Endothelial cell (in vitro differentiated cells): ENCODE measurements at regions not wholly inside any gene's neighbourhood (a gene's known extent, or its start where the extent isn't known, plus 50 kb on each side); places are given as distances from the start of the nearest gene placed in this dataset.

Source experiments
- DNase-seq: peaks from one replicate; pipeline ENCODE4 v3.0.0; 2021; ENCODE audit warnings: low spot score
- H3K27ac Mint-ChIP-seq: one replicate; pipeline ENCODE4 v1.8.0; 2021; ENCODE audit warnings: mixed read lengths, inconsistent platforms; ENCODE audit not compliant: unreplicated experiment
- H3K27me3 Mint-ChIP-seq: one replicate; pipeline ENCODE4 v1.8.0; 2021; ENCODE audit warnings: mild to moderate bottlenecking, moderate library complexity, mixed read lengths, inconsistent platforms; ENCODE audit not compliant: unreplicated experiment
- H3K36me3 Mint-ChIP-seq: one replicate; pipeline ENCODE4 v1.8.0; 2021; ENCODE audit warnings: mild to moderate bottlenecking, low read depth, mixed read lengths, inconsistent platforms; ENCODE audit not compliant: unreplicated experiment
- H3K4me1 Mint-ChIP-seq: one replicate; pipeline ENCODE4 v1.8.0; 2021; ENCODE audit warnings: mild to moderate bottlenecking, mixed read lengths, inconsistent platforms; ENCODE audit not compliant: unreplicated experiment
- H3K4me3 Mint-ChIP-seq: one replicate; pipeline ENCODE4 v1.8.0; 2021; ENCODE audit warnings: mild to moderate bottlenecking, mixed read lengths, inconsistent platforms; ENCODE audit not compliant: unreplicated experiment
- H3K9me3 Mint-ChIP-seq: one replicate; pipeline ENCODE4 v1.8.0; 2021; ENCODE audit warnings: mixed read lengths, inconsistent platforms; ENCODE audit not compliant: unreplicated experiment
- TF ChIP-seq, protein P1 (sequence below): fragments of 200-600 bp; sonication (generic); IDR thresholded peaks from one replicate; pipeline ENCODE4 v1.5.0; 2021; ENCODE audit warnings: antibody characterized with exemption; ENCODE audit not compliant: unreplicated experiment

DNA sequence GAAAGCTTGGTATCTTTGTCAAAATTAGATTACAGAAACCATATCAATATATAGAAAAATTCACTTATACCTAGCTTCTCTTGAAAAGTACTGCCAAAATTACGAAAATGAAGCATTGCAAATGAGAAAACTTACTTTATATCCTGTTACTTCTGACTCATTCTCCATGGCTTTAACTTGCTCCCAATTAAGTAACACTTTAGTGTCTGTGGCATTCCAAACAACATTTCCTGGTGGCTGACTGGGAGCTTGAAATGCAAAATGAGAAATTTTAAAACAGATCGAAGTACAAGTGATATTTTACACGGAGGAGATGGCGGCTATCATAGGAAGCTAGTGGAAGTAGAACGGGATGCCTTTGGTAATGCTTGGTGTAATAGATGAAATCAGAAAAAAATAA is 347.3 kb downstream of the CNTN3 start:
- TF ChIP-seq, protein P1, sequence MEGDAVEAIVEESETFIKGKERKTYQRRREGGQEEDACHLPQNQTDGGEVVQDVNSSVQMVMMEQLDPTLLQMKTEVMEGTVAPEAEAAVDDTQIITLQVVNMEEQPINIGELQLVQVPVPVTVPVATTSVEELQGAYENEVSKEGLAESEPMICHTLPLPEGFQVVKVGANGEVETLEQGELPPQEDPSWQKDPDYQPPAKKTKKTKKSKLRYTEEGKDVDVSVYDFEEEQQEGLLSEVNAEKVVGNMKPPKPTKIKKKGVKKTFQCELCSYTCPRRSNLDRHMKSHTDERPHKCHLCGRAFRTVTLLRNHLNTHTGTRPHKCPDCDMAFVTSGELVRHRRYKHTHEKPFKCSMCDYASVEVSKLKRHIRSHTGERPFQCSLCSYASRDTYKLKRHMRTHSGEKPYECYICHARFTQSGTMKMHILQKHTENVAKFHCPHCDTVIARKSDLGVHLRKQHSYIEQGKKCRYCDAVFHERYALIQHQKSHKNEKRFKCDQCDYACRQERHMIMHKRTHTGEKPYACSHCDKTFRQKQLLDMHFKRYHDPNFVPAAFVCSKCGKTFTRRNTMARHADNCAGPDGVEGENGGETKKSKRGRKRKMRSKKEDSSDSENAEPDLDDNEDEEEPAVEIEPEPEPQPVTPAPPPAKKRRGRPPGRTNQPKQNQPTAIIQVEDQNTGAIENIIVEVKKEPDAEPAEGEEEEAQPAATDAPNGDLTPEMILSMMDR, result no peak
- no peaks in the 10 kb centered on the region for H3K27me3 Mint-ChIP-seq
- no peak for DNase-seq
- H3K4me3 Mint-ChIP-seq, result no peak overlapping the region
- no peaks in the 10 kb centered on the region for H3K9me3 Mint-ChIP-seq
- H3K36me3 Mint-ChIP-seq, result no peaks in the 10 kb centered on the region
- H3K27ac Mint-ChIP-seq, result no peak overlapping the region
- H3K4me1 Mint-ChIP-seq, result peaks cover 2% of the 10 kb centered on the region

DNA sequence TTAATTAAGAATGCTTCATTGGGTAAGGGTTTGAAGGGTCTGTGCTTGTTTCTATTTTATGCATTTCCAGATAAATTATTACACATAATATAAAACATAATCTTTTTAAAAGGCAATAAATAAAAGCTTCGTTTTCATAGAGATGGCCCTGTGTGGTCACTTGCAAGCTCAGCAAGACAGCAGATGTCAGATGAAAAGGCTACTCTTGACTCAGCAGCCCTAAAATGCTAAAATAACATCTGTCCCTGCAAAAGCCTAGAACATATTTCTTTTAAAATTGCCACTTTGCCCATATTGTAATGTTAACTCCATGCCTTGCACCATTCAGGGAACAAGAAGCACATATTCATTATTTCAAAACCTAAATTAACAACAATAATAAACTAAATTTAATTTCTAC is 349.4 kb downstream of the CNTN3 start:
- Mint-ChIP-seq H3K9me3 (no peaks in the 10 kb centered on the region), H3K27me3 (no peaks in the 10 kb centered on the region), H3K27ac (no peak overlapping the region), H3K4me3 (no peak overlapping the region), H3K36me3 (no peaks in the 10 kb centered on the region), H3K4me1 (peaks cover 2% of the 10 kb centered on the region)
- no peak for DNase-seq
- TF ChIP-seq, protein P1, result no peak

DNA sequence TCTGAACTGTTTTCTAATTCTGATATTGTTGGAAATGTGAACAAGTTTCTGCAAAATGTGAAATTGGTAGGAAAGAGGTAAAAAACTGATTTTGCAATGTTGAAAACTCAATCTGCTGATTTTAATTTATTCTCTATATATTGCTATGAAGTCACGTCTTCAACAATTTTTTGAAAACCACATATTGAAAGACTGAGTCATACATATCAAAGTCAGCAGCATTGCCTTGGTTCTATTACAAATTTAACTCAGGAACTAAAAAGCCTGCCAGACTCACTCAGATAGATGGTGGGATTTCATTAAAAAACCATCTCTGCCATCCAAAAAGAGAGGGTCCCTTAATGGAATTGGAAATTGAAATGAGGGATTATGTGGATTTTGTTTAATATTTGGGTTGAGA is 351.4 kb downstream of the CNTN3 start:
- Mint-ChIP-seq H3K9me3 (no peaks in the 10 kb centered on the region), H3K36me3 (no peaks in the 10 kb centered on the region), H3K27me3 (no peaks in the 10 kb centered on the region), H3K4me3 (no peak overlapping the region), H3K27ac (no peak overlapping the region), H3K4me1 (peaks cover 2% of the 10 kb centered on the region)
- TF ChIP-seq, protein P1, result no peak
- DNase-seq, result no peak

DNA sequence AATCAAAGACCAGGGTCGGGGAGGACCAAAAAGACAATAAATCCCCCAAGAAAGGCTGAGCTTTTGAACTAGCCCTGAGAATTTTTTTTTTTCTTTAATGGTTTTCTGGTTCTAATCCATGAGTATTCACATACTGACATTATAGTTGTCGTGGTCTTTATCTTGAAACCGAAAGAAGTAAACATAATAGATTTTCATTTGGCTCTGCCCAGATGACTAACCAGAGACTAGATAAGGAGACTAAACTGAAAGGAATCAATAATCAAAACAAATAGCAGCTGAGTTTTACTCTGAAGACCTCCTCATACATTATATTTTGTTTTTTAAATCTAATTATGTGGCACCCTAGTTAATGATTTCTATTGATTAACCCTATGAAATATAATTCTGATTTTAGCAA is 381.4 kb downstream of the CNTN3 start:
- no peaks in the 10 kb centered on the region for H3K9me3 Mint-ChIP-seq
- no peaks in the 10 kb centered on the region for H3K4me1 Mint-ChIP-seq
- H3K27ac Mint-ChIP-seq, result no peak overlapping the region
- no peaks in the 10 kb centered on the region for H3K36me3 Mint-ChIP-seq
- no peak for DNase-seq
- H3K4me3 Mint-ChIP-seq, result no peak overlapping the region
- TF ChIP-seq, protein P1, result no peak
- peaks cover 2% of the 10 kb centered on the region for H3K27me3 Mint-ChIP-seq

DNA sequence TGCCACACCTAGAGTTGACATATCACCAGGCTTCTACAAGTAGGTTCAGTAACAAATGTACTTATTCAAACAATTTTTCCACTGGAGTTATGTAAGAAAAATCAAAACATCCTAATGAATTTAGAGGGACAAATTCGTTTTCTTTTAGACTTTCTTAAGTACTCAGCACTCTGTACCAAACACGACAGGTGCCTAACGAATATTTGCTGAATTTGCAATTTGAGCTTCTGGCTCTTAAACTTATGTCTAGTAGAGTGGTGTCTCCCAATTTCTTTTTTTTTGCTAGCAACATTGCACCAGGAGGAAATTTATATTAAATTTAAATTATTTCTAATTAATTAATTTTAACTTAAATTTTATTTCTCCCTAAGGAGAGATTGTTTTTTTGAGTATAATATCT is 397.0 kb downstream of the CNTN3 start:
- Mint-ChIP-seq H3K4me1 (no peaks in the 10 kb centered on the region), H3K4me3 (no peak overlapping the region), H3K9me3 (no peaks in the 10 kb centered on the region), H3K27me3 (no peaks in the 10 kb centered on the region), H3K27ac (no peak overlapping the region), H3K36me3 (no peaks in the 10 kb centered on the region)
- DNase-seq, result no peak
- TF ChIP-seq, protein P1, result no peak
